GM19395 (cell line): ENCODE measurements at regions not wholly inside any gene's neighbourhood (a gene's known extent, or its start where the extent isn't known, plus 50 kb on each side); places are given as distances from the start of the nearest gene placed in this dataset.

Experiments used
- ATAC-seq: cut with Tn5 transposase; IDR thresholded peaks from one replicate; pipeline ENCODE4 v1.9.1; 2021; ENCODE audit warnings: mild to moderate bottlenecking, moderate library complexity; ENCODE audit not compliant: unreplicated experiment

DNA sequence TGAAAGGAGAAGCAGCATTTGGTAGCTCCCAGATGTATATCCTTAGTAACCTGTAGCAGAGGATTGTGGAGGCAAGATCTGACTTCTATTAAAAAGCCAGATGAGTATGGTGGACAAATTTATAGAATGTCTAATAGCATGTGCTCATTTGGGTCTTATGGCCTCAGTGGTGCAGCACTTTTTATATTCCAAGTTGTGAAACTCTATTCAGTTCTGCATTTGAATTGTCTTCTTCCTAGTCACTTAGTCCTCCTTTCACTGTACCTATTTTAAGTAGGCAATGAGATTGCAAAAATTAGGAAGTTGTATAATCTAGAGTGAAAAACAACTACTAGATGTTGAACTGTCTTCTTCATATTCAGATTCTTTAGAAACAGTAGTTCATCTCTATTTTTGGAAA is 412.5 kb upstream of the PCDH9 start:
- no peak for ATAC-seq

DNA sequence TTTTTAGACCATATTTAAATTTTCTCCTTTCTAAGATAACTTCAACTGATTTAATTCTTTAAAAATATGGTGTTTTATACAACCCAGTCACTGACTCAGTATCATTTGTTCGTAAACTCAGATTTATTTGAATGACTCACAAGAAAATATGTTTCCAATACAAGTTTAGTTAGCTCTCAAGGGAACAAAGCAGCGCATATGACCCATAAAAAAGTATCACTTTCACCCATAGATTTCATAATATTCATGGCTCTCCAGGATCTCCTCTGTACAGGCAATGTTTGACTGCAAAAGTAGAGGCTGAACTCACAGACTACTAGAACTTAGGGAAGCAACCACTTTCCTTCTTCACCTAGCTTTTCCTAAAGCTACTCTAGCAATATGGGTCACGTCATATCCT is 405.6 kb upstream of the PCDH9 start:
- ATAC-seq = no peak

DNA sequence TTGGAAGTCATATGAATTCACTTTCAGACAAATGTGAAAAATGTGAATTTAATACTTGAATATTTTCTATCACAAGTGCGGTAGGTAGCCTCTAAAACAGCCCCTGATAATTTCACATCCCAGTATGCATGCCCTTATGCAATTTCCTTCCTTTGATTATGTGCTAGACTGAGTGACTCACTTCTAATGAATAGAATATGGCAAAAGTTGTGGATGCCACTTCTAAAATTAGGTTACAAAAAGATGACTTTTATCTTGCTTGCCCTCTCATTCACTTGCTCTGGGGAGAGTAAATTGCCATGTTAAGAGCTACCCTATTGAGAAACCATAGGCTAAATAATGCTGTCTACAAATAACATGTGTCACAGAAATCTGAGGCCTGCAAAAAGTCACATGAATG is 402.5 kb upstream of the PCDH9 start:
- ATAC-seq = no peak

DNA sequence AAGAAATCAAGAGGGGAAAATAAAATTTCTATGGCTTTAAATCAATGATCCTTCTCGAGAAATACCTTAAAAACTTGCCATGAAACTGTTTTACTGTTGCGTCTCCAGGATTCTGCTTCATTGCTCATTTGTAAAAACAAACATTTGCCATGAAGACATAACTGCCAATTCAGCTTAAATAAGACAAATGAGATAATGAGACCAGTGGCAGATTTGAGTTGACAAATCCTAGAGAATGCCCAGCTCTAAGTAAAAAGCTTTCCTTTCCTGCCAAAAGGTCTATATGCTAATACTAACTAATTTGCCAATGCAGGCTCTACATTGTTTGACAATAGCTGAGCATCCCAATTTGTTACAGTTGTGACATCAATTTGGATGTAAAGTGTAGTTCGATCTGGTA is 400.5 kb upstream of the PCDH9 start:
- no peak for ATAC-seq

DNA sequence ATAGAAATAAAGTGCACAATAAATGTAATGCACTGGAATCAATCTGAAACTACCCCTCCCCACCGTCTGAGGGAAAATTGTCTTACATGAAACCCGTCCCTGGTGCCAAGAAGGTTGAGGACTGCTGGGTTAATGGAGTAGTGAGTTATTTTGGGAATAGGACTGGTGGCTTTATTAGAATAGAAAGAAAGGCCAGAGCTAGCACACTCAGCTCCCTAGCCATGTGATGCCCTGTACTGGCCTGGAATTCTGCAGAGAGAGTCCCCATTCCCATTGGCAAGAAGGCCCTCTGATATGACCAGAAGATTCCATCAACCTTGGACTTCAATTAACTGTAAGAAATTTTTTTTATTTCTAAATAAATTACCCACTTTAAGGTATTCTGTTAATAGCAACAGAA is 393.5 kb upstream of the PCDH9 start:
- ATAC-seq = no peak

DNA sequence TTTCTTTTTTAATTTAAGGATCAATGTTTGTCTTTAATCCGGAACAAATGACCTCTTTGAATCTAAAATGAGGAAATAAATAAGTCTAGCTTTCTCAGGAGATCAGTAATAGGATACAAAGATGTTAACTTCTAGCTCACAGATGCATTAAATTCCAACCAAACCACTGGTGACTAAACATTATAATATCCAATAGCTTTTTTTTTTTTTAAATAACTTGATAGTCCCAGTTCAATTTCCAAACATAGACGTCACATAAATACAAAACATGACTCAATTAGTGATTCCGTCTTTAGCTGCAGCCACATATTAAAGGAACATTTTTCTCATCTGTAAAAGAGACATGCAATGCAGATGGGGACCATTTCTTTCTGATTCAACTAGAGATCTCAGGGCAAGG is 390.5 kb upstream of the PCDH9 start:
- no peak for ATAC-seq

DNA sequence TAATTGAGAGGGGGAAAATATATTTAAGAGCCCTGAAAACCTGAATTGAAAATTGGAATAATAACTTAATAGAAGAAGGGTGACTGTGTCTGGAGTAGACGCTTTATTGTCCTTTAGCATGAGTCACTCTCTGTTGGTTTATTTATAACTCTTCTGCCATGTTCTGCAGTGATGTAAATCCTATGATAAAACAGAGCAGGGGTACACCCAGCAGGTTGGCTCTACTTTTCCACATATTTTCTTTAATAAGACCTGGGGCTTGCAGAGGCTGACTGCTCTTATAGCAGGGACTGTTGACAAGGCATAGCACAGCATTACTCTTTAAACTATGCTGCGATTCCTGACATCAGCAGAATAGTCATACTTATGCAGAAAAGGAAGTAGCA is 389.9 kb upstream of the PCDH9 start:
- no peak for ATAC-seq

DNA sequence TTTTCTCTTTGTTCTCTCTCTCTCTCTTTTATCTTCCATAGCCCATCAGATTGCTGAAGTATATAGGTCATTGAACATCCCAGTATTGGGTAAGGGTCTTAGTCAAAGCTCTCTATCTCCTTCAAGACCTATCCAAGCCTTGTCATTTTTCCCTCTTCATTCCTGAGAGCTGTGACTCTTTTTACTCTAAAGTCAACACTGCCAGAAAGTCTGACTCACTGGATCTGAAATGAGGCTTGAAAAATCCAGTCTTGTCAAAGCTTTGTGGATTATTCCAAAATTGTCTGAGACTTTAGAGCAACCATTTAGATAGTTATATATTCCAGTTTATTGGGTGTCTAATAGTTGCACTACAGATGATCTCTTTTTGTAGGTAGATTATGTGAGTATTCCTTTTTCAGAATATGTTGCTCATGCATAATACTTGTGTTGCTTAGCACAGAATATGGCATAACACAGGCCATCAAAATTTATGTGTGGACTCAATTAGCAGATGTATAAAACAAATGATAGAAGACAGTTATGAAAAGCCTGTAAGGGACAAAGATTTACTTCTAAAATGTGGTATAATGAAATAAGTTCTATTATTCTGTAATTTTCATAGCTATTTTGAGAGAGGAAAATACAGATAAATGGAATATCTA is 389.3 kb upstream of the PCDH9 start:
- no peak for ATAC-seq

DNA sequence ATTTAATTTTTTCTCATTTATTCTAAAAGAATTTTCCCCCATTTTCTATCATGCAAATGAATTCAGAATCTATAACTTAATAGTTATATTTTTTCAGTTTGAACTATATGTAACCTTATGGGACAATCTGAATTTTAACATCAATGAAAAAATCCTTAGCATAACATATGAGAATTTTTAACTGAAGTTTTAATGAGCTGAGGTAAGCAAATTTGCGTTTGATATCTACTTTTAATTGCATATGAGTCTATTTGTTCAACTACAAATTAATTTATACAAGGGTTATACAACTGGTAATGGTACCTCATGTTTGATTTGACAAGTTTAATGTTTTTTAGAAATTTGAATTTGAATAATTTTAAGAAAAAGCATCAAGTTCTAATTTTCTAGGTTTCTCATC is 384.4 kb upstream of the PCDH9 start:
- no peak for ATAC-seq

DNA sequence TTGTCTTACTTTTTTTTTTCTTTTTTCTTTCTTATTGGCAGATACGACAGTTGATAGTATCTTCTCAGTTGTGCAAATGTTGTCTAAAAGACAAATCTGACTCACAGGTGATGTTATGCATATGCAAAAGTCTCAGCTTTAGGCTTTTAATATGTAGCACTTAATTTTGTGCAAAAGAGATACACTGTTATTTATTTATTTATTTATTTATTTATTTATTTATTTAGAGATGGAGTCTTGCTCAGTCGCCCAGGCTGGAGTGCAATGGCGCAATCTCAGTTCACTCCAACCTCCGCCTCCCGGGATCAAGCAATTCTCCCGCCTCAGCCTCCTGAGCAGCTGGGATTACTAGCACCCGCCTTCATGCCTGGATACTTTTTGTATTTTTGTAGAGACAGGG is 383.9 kb upstream of the PCDH9 start:
- ATAC-seq = no peak

DNA sequence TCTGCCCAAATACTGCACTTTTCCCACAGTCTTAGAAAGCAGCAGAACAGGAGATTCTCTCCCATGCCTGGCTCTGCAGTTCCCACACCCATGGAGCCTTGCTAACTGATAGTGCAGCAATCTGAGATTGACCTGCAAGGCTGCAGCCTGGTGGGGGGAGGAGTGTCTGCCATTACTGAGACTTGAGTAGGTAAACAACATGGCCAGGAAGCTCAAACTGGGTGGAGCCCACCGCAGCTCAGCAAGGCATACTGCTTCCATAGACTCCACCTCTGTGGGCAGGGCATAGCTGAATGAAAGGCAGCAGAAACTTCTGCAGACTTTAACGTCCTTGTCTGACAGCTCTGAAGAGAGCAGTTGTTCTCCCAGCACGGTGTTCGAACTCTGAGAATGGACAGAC is 358.5 kb upstream of the PCDH9 start:
- ATAC-seq = no peak

DNA sequence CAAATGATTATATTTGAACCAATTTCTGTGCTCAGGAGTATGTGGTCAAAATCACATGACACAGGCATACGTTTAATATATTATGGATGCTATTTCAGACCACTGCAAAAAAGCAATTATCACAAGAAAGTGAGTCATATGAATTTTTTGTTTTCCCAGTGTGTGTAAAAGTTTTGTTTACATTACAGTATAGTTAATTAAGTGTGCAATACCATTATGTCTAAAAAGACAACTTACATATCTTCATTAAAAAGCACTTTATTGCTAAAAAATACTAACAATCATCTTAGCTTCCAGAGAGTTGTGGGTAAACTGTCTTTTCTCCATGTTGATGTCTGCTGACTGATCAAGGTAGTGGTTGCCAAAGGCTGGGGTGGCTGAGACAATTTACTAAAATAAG is 347.2 kb upstream of the PCDH9 start:
- ATAC-seq = no peak

DNA sequence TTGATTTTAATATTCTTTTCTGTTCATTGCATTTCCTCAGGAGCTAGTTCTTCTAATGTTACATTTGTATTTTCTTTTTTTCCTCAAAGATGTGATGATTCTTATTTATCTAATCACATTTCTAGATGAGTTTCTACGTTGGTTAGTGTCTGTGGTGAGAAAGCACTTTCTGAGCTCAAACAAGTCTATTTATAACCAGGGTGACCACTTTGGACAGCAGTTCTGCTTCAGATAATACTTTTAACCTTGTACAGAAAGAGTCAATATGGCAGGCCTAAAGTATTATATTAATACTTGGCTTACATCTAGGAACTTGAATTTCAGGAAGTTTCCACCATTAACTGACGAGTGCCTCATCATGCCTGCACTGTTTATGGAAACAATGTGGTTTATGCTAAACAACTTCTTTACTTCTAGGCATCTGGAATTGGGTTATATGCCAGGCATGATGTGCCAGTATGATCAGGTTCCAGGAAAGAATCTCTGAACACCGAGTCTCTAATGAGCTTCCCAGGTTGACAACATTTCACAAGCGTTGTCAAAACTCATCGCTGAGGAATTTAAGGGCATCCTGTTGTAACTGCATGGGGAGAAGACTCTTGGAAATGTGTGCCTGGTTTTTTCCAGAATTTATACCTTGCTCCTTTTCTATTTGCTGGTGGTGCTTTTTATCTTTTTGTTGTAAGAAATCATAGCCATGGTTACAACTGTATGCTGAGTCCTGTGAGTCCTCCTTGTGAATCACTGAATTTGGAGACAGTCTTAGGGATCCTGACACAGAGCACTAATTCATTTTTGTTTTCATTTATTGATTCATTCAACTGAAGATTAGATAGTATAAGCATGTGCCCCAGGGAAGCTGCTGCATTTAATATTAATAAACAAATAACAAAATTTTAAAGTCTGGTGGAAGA is 344.4 kb upstream of the PCDH9 start:
- ATAC-seq = no peak

DNA sequence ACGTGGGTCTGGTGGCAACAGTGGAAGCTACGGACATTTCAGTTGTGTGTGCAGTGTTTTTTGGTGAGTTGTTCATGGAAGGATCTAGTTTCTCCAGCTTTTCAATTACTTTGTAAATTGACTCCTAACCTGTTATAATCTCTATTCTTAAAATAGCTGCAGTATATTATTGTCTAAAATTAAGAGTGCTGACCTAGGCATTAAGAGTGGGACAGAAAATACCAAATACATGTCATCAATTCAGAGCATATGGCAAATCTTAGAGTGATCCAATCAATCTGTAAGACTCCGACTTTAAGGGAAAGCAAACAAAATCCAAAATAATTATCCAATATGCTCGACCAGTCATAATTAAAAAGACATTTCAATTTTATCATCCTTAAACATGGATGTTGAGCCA is 338.1 kb upstream of the PCDH9 start:
- ATAC-seq = no peak

DNA sequence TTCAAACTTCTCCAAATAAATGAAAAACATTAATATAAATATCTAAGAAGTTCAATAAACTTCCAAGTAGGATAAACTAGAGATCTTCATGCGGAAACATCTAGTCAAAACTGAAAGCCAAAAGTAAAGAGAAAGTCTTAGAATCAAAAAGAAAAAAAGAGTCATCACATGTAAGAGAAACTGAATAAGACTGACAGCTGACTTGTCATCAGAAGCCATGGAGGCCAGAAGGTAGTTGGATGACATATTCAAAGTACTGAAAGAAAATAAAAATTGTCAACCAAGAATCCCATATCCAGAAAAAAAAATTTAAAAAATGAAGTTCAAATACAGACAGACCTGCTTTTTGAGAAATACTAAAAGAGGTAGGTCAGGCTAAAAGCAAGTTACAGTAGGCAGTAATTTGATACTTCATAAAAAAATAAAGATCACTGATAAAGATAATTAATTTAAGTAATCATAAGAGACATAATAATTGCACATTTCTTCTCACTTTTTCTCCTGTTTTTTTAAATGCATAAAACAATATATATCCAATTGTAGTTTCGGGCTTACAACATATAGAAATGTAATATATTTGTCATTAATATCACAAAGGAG is 327.6 kb upstream of the PCDH9 start:
- ATAC-seq = no peak

DNA sequence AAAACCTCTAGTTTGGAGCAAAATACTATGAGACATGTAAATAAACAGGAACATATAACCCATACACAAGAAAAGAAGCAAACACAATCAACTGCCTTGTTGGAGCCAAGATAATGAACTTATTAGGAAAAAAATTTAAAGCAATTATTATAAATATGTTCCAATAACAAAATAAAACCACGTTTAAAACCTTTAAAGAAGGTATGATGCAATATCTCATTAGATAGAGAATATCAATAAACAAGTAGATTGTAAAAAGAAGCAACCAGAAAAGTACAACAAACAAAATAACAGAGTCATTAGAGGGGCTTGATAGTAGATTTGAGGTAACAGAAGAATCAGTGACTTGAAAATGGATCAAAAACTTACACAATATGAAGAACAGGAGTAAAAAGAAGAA is 327.0 kb upstream of the PCDH9 start:
- no peak for ATAC-seq

DNA sequence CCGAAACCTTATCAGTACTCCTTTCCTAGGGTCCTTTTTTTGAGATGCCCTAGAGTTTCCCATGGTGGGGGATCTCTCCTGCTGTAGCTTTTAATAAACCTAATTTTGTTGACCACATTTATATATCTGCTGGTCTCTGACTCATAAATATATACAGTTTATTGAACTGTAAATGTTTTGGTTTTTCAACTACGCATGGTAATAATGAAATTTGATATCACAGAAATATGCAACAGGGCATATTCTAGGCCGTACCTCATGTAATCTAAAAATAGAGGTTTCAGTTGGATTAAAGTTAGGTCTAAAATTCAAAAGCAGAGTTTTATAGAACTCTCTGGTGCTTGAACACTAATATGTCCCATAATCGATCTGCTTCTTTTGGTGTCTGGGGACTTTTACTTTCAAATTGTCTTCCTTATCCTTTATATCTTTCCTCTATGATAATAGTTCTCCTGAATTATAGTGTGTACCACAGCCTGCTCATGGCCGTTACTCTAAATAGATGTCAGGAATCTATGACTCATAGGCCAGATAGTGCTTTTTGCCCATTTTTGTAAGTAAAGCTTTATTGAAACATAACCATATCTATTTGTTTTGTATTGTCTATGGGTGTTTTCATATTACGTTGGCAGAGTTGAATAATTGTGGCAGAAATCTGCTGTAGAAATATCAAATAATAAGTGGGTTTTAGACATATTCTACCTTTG is 324.8 kb upstream of the PCDH9 start:
- ATAC-seq = no peak

DNA sequence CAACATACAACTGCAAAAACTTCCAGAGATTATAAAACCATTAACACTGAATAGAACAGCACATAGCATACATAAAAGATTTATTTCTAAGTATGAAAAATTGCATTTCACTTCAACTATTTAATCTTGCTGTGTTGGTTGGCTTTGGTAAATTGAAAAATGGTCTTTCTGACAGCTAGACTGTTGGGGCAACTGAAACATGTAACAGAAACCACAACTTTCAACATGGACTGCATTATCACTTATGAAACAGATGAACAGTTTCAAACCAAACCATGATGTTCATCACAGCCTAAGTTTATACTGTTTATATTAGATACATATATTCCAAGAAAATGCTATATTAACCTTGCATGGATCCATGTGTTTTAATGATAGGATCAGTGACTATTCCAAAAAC is 324.1 kb upstream of the PCDH9 start:
- no peak for ATAC-seq

DNA sequence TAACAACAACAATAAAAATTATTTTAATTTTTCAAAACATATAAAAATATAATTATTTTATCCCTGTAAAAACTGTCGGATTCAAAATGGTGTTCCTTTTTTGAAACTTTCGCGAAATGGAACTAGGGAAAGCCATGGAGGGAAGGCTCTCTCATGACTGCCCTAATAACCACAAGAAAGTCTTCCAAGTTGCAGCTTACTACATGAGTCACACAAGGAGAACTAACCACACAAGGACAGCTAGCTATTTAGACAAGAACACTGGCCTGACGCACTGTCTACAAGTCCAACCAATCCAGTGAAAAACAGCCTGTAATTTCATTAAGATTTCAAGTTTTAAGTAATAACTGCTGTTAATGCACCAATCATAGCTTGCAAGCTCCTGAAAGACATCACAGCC is 319.2 kb upstream of the PCDH9 start:
- no peak for ATAC-seq

DNA sequence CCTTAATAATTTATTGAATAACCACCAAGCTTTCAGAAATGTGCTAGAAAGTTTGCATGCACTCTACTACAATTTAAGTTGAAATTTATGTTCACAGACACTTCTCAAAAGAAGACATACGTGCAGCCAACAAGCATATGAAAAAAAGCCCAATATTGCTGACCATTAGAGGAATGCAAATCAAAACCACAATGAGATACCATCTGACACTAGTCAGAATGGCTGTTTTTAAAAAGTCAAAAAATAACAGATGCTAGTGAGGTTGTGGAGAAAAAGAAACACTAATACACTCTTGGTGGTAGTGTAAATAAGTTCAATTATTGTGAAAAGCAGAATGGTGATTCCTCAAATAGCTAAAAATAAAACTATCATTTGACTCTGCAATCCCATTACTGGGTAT is 308.8 kb upstream of the PCDH9 start:
- no peak for ATAC-seq

DNA sequence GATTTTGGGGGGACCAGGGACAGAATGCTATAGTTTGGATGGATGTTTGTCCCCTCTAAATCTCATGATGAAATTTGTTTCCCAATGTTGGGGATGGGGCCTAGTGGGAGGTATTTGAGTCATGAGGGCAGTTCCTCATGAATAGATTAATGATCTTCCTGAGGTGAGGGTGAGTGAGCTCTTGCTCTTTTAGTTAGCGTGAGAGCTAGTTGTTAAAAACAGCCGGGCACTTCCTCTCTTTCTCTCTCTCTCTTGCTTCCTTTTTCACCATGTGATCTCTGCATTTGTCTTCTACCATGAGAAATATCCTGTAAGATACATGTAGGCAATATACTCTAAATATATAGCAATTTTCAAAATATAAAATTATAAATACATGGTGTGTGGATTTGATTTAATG is 290.8 kb upstream of the PCDH9 start:
- ATAC-seq = no peak

DNA sequence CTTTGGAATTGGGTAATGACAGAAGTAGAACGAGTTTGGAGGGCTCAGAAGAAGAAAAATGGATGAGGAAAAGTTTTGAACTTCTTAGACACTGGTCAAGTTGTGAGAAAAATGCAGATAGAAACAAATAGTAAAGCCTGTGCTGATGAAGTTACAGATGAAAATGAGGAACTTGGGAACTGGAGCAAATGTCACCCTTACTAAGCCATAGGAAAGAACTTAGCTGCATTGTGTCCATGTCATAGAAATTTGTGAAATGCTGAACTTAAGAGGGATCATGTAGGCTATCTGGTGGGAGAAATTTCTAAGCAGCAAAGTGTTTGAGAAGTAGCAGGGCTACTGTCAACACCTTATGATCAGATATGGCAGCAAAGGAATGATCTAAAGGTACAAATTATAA is 289.2 kb upstream of the PCDH9 start:
- ATAC-seq = no peak
